ENCODE measurements at regions not wholly inside any gene's neighbourhood (a gene's known extent, or its start where the extent isn't known, plus 50 kb on each side); places are given as distances from the start of the nearest gene placed in this dataset.

DNA sequence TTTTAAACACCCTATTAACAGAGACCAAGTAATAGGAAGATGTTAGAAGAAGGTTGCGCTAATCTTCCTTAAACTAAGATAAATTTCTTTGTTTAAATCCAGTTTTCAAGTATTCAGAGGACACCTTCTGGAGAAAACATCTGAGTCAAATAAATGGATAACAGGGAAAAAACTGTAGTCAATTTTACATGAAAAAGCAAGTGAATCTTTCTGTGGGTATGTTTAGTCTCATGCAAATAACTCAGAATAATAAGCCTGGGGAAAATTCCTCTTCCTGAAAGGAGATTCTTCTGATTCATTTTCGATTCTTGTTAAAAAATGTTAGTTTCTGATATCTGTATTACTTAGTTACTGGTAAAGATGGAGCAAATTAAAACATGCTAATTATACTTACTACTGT is 145.5 kb downstream of the CTH start:
- Histone ChIP-seq H2AFZ (no peak overlapping the region), H3K27me3 (ENCODE audit: insufficient read depth, low read depth) (no peaks in the 10 kb centered on the region; the same call in 1 of the 2 replicates), H3K9me2 (ENCODE audit: insufficient read depth) (no peaks in the 10 kb centered on the region), H3K9me3 (ENCODE audit: insufficient read depth, low read depth) (no peaks in the 10 kb centered on the region), H3K27ac (no peak overlapping the region), H3F3A (ENCODE audit: insufficient read depth, low read depth) (no peaks in the 10 kb centered on the region), H3K36me3 (ENCODE audit: low read depth) (no peaks in the 10 kb centered on the region), H3K4me3 (no peak overlapping the region), H3K4me1 (replicated peaks; ENCODE audit: insufficient read depth) (no peaks in the 10 kb centered on the region), H4K20me1 (ENCODE audit: insufficient read depth) (no peaks in the 10 kb centered on the region), H3K79me2 (ENCODE audit: low read depth) (no peaks in the 10 kb centered on the region), H3K4me2 (no peak overlapping the region)
- DNase-seq, result no peak
- intact Hi-C loops (cut with micrococcal nuclease; ENCODE audit: unreplicated experiment), result no loop called here
- TF ChIP-seq, protein P1, sequence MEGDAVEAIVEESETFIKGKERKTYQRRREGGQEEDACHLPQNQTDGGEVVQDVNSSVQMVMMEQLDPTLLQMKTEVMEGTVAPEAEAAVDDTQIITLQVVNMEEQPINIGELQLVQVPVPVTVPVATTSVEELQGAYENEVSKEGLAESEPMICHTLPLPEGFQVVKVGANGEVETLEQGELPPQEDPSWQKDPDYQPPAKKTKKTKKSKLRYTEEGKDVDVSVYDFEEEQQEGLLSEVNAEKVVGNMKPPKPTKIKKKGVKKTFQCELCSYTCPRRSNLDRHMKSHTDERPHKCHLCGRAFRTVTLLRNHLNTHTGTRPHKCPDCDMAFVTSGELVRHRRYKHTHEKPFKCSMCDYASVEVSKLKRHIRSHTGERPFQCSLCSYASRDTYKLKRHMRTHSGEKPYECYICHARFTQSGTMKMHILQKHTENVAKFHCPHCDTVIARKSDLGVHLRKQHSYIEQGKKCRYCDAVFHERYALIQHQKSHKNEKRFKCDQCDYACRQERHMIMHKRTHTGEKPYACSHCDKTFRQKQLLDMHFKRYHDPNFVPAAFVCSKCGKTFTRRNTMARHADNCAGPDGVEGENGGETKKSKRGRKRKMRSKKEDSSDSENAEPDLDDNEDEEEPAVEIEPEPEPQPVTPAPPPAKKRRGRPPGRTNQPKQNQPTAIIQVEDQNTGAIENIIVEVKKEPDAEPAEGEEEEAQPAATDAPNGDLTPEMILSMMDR (conservative IDR thresholded peaks at IDR 0.05), result no peak
- TF ChIP-seq EZH2 (IDR thresholded peaks at IDR 0.05; ENCODE audit: low read depth), result no peak
- BruUV-seq (replicated peaks), result no TSS peak
- CTCF ChIA-PET, result no interaction called here
- POLR2A ChIA-PET (ENCODE audit: unreplicated experiment), result no interaction called here

DNA sequence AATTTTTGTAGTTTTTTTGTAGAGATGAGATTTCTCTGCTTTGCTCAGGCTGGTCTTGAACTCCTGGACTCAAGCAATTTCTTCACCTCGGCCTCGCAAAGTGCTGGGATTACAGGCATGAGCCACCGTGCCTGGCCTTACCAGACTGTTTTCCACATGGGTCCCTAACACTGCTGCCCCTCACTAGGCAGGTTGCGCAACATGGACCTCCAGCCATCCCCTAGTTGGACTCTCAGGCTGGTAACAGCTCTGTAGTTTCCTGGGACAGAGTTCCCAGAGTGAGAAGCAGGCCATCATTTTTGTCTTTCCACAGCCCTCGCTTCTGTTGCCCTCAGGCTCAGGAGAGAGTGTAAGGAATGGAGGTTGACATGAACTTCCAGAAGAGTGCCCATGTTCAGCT is 156.1 kb downstream of the CTH start:
- Histone ChIP-seq H3K4me3 (no peak overlapping the region), H3K27ac (no peak overlapping the region), H3K79me2 (ENCODE audit: low read depth) (no peaks in the 10 kb centered on the region), H3K36me3 (ENCODE audit: low read depth) (no peaks in the 10 kb centered on the region), H3K9me3 (ENCODE audit: insufficient read depth, low read depth) (no peaks in the 10 kb centered on the region), H3K4me1 (replicated peaks; ENCODE audit: insufficient read depth) (no peaks in the 10 kb centered on the region), H3F3A (ENCODE audit: insufficient read depth, low read depth) (no peaks in the 10 kb centered on the region), H3K27me3 (ENCODE audit: insufficient read depth, low read depth) (no peaks in the 10 kb centered on the region), H2AFZ (no peak overlapping the region), H3K4me2 (no peak overlapping the region), H3K9me2 (ENCODE audit: insufficient read depth) (no peaks in the 10 kb centered on the region), H4K20me1 (ENCODE audit: insufficient read depth) (no peaks in the 10 kb centered on the region)
- intact Hi-C loops (cut with micrococcal nuclease; ENCODE audit: unreplicated experiment), result no loop called here
- CTCF ChIA-PET, result no interaction called here
- no peak for DNase-seq
- no peak for TF ChIP-seq EZH2 (IDR thresholded peaks at IDR 0.05; ENCODE audit: low read depth)
- TF ChIP-seq, protein P1 (conservative IDR thresholded peaks at IDR 0.05), result no peak
- POLR2A ChIA-PET (ENCODE audit: unreplicated experiment), result no interaction called here
- no TSS peak for BruUV-seq (replicated peaks)

DNA sequence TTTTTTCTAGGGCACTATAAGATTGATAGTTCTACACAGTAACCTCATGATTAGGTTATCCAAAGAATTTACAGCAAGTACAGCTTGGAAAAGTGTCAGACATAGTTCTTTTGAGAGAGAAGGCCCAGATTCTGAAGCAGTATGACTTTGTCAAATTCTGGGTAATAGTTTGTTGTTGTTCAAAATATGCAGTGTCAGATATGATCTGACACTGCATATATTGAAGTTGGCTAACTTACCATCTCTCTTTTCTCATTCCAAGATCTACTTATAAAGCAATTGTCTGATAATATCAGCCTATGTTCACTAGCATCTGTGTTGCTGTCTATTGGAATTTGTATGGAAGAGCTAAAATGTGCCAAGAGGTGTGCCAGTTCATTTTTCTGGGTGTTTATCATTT is 160.1 kb downstream of the CTH start:
- no peak overlapping the region for H3K27ac ChIP-seq
- TF ChIP-seq, protein P1 (conservative IDR thresholded peaks at IDR 0.05), result no peak
- TF ChIP-seq EZH2 (IDR thresholded peaks at IDR 0.05; ENCODE audit: low read depth), result no peak
- H3K27me3 ChIP-seq (ENCODE audit: insufficient read depth, low read depth), result no peaks in the 10 kb centered on the region
- DNase-seq, result no peak
- no peaks in the 10 kb centered on the region for H3F3A ChIP-seq (ENCODE audit: insufficient read depth, low read depth)
- POLR2A ChIA-PET (ENCODE audit: unreplicated experiment), result no interaction called here
- H4K20me1 ChIP-seq (ENCODE audit: insufficient read depth), result no peaks in the 10 kb centered on the region
- H3K4me3 ChIP-seq, result no peak overlapping the region
- H3K9me2 ChIP-seq (ENCODE audit: insufficient read depth), result no peaks in the 10 kb centered on the region
- CTCF ChIA-PET, result no interaction called here
- H3K79me2 ChIP-seq (ENCODE audit: low read depth), result no peaks in the 10 kb centered on the region
- no peaks in the 10 kb centered on the region for H3K4me1 ChIP-seq (replicated peaks; ENCODE audit: insufficient read depth)
- intact Hi-C loops (cut with micrococcal nuclease; ENCODE audit: unreplicated experiment), result no loop called here
- no peaks in the 10 kb centered on the region for H3K36me3 ChIP-seq (ENCODE audit: low read depth)
- no TSS peak for BruUV-seq (replicated peaks)
- H3K4me2 ChIP-seq, result no peak overlapping the region
- no peak overlapping the region for H2AFZ ChIP-seq
- H3K9me3 ChIP-seq (ENCODE audit: insufficient read depth, low read depth), result no peaks in the 10 kb centered on the region

All from PC-9 (cell line).